ENCODE measurements at regions not wholly inside any gene's neighbourhood (a gene's known extent, or its start where the extent isn't known, plus 50 kb on each side); places are given as distances from the start of the nearest gene placed in this dataset.

- no peaks in the 10 kb centered on the region for H3F3A ChIP-seq (replicated peaks; ENCODE audit: low read depth)
- no peaks in the 10 kb centered on the region for H3K4me1 ChIP-seq (ENCODE audit: insufficient read depth)
- no peak overlapping the region for H3K27ac ChIP-seq (ENCODE audit: low read depth)
- no peaks in the 10 kb centered on the region for H3K36me3 ChIP-seq (ENCODE audit: insufficient read depth)
- no peak overlapping the region for H2AFZ ChIP-seq
- H3K79me2 ChIP-seq (replicated peaks; ENCODE audit: insufficient read depth) = no peaks in the 10 kb centered on the region
- H3K27me3 Mint-ChIP-seq (ENCODE audit: insufficient read depth, low read depth, poor library complexity) = no peaks in the 10 kb centered on the region
- H3K9me2 ChIP-seq (ENCODE audit: insufficient read depth) = no peaks in the 10 kb centered on the region
- no peak overlapping the region for H3K4me3 ChIP-seq
- no peaks in the 10 kb centered on the region for H3K4me1 Mint-ChIP-seq
- no peaks in the 10 kb centered on the region for H3K9me3 Mint-ChIP-seq
- no peak for ATAC-seq
- no peak overlapping the region for H3K27ac Mint-ChIP-seq
- TF ChIP-seq CTCF (conservative IDR thresholded peaks at IDR 0.05; ENCODE audit: low read depth in 2 of 2) = no peak
- TF ChIP-seq REST (IDR thresholded peaks at IDR 0.05; ENCODE audit: unreplicated experiment) = no peak
- no peak for TF ChIP-seq STAT1 (IDR thresholded peaks at IDR 0.05; ENCODE audit: unreplicated experiment)
- TF ChIP-seq EZH2 (IDR thresholded peaks at IDR 0.05; ENCODE audit: low read depth, unreplicated experiment) = no peak
- TF ChIP-seq NANOG (IDR thresholded peaks at IDR 0.05; ENCODE audit: borderline replicate concordance) = no peak
- TF ChIP-seq ETS1 (IDR thresholded peaks at IDR 0.05) = no peak
- TF ChIP-seq ZNF331 (CRISPR knock-in tag; IDR thresholded peaks at IDR 0.05; ENCODE audit: low read depth) = no peak
- no peak for TF ChIP-seq POLR2AphosphoS5 (IDR thresholded peaks at IDR 0.05; ENCODE audit: low read depth)
- no peak for TF ChIP-seq CREB1 (CRISPR knock-in tag; IDR thresholded peaks at IDR 0.05; ENCODE audit: low read depth)
- no peak for TF ChIP-seq ZNF114 (CRISPR knock-in tag; IDR thresholded peaks at IDR 0.05)
- TF ChIP-seq ZNF462 (CRISPR knock-in tag; IDR thresholded peaks at IDR 0.05) = no peak
- TF ChIP-seq JUNB (IDR thresholded peaks at IDR 0.05; ENCODE audit: unreplicated experiment) = no peak
- H3K27me3 ChIP-seq (ENCODE audit: insufficient read depth) = no peaks in the 10 kb centered on the region
- no peaks in the 10 kb centered on the region for H3K36me3 Mint-ChIP-seq (ENCODE audit: low read depth)
- no peak overlapping the region for H3K4me2 ChIP-seq
- H4K20me1 ChIP-seq (replicated peaks; ENCODE audit: insufficient read depth) = no peaks in the 10 kb centered on the region
- DNase-seq (ENCODE audit: low spot score) = no peak
- no peak overlapping the region for H3K4me3 Mint-ChIP-seq
Observed at GRCh38 chr6:135739288-135739687, 112.2 kb upstream of the PDE7B start.

Measured in GM23338 (cell line).